ENCODE measurements at regions not wholly inside any gene's neighbourhood (a gene's known extent, or its start where the extent isn't known, plus 50 kb on each side); places are given as distances from the start of the nearest gene placed in this dataset.

GRCh38 chr10:118903251-118903650 lies 126.3 kb upstream of the NANOS1 start:
- ChIA-PET POLR2A (ENCODE audit: low non-redundant PET) (interaction anchor here (0.6 kb wide), 1 partner anchor 52 kb away, joined by 3 read pairs; no protein-coding TSS in a partner anchor), CTCF (interaction anchor here (0.6 kb wide), 1 partner anchor 839 kb away, joined by 3 read pairs; no protein-coding TSS in a partner anchor)
- no peak overlapping the region for H3K27ac ChIP-seq
- no peak for DNase-seq (ENCODE audit: low spot score)
- TF ChIP-seq CTCF (conservative IDR thresholded peaks at IDR 0.05; ENCODE audit: low read depth) = no peak

- ChIA-PET CTCF (interaction anchor here (0.6 kb wide), 1 partner anchor 840 kb away, joined by 3 read pairs; no protein-coding TSS in a partner anchor), POLR2A (ENCODE audit: low non-redundant PET) (no interaction called here)
- TF ChIP-seq CTCF (conservative IDR thresholded peaks at IDR 0.05; ENCODE audit: low read depth) = no peak
- DNase-seq (ENCODE audit: low spot score) = no peak
- no peak overlapping the region for H3K27ac ChIP-seq
These were observed 125.8 kb upstream of the NANOS1 start for GRCh38 chr10:118903691-118904090.

- ChIA-PET POLR2A (ENCODE audit: low non-redundant PET) (no interaction called here), CTCF (interaction anchor here (0.6 kb wide), 1 partner anchor 70 kb away, joined by 4 read pairs; no protein-coding TSS in a partner anchor)
- DNase-seq (ENCODE audit: low spot score) = no peak
- no peak overlapping the region for H3K27ac ChIP-seq
- no peak for TF ChIP-seq CTCF (conservative IDR thresholded peaks at IDR 0.05; ENCODE audit: low read depth)
These were observed 125.2 kb upstream of the NANOS1 start for GRCh38 chr10:118904286-118904685.

GRCh38 chr10:118907051-118907450 lies 122.5 kb upstream of the NANOS1 start:
- no peak overlapping the region for H3K27ac ChIP-seq
- ChIA-PET POLR2A (ENCODE audit: low non-redundant PET) (no interaction called here), CTCF (interaction anchor here (0.6 kb wide), 1 partner anchor 62 kb away, joined by 4 read pairs; no protein-coding TSS in a partner anchor)
- DNase-seq (ENCODE audit: low spot score) = no peak
- no peak for TF ChIP-seq CTCF (conservative IDR thresholded peaks at IDR 0.05; ENCODE audit: low read depth)

GRCh38 chr10:118908557-118909256 lies 120.8 kb upstream of the NANOS1 start:
- DNase-seq (ENCODE audit: low spot score) = no peak
- H3K27ac ChIP-seq = no peak overlapping the region
- no peak for TF ChIP-seq CTCF (conservative IDR thresholded peaks at IDR 0.05; ENCODE audit: low read depth)
- ChIA-PET CTCF (interaction anchor here (0.6 kb wide), 1 partner anchor 447 kb away, joined by 7 read pairs; no protein-coding TSS in a partner anchor), POLR2A (ENCODE audit: low non-redundant PET) (no interaction called here)

GRCh38 chr10:118910702-118911101 lies 118.8 kb upstream of the NANOS1 start:
- POLR2A ChIA-PET (ENCODE audit: low non-redundant PET) = no interaction called here
- CTCF ChIA-PET = no interaction called here
- TF ChIP-seq CTCF (conservative IDR thresholded peaks at IDR 0.05; ENCODE audit: low read depth) = no peak
- no peak for DNase-seq (ENCODE audit: low spot score)
- no peak overlapping the region for H3K27ac ChIP-seq

Measured in RWPE1 (cell line).